Midbrain (tissue), 1 donor: ENCODE measurements at regions not wholly inside any gene's neighbourhood (a gene's known extent, or its start where the extent isn't known, plus 50 kb on each side); places are given as distances from the start of the nearest gene placed in this dataset.

ENCODE experiments used
- DNase-seq: peaks from one replicate; lab custom pipeline; 2025; lab: John Stamatoyannopoulos, UW

GRCh38 chr1:221845650-221846371 lies 103.9 kb upstream of the DUSP10 start:
- DNase-seq = no peak

GRCh38 chr1:221841983-221842335 lies 100.1 kb upstream of the DUSP10 start:
- DNase-seq = no peak

GRCh38 chr1:221841251-221841982 lies 99.5 kb upstream of the DUSP10 start:
- no peak for DNase-seq

- no peak for DNase-seq
Measured at GRCh38 chr1:221840511-221841243, 98.8 kb upstream of the DUSP10 start.

- DNase-seq = no peak
Measured at GRCh38 chr1:221839782-221840395, 98.0 kb upstream of the DUSP10 start.

- DNase-seq = no peak
Measured at GRCh38 chr1:221839321-221839720, 97.4 kb upstream of the DUSP10 start.

- no peak for DNase-seq
Measured at GRCh38 chr1:221837896-221838295, 96.0 kb upstream of the DUSP10 start.

- DNase-seq = no peak
Measured at GRCh38 chr1:221834698-221835513, 93.0 kb upstream of the DUSP10 start.

GRCh38 chr1:221832617-221833016 lies 90.7 kb upstream of the DUSP10 start:
- no peak for DNase-seq

GRCh38 chr1:221832151-221832550 lies 90.3 kb upstream of the DUSP10 start:
- DNase-seq = no peak

- DNase-seq = no peak
Measured at GRCh38 chr1:221829327-221830015, 87.6 kb upstream of the DUSP10 start.

- no peak for DNase-seq
Measured at GRCh38 chr1:221827307-221827642, 85.4 kb upstream of the DUSP10 start.

- no peak for DNase-seq
Measured at GRCh38 chr1:221824909-221825308, 83.0 kb upstream of the DUSP10 start.

- DNase-seq = no peak
Measured at GRCh38 chr1:221824025-221824424, 82.1 kb upstream of the DUSP10 start.

- no peak for DNase-seq
Measured at GRCh38 chr1:221823561-221823960, 81.7 kb upstream of the DUSP10 start.

- DNase-seq = no peak
Measured at GRCh38 chr1:221823149-221823548, 81.3 kb upstream of the DUSP10 start.

GRCh38 chr1:221822591-221822990 lies 80.7 kb upstream of the DUSP10 start:
- DNase-seq = no peak

GRCh38 chr1:221816899-221817298 lies 75.0 kb upstream of the DUSP10 start:
- no peak for DNase-seq

GRCh38 chr1:221815660-221816059 lies 73.8 kb upstream of the DUSP10 start:
- no peak for DNase-seq

- no peak for DNase-seq
Measured at GRCh38 chr1:221813887-221814286, 72.0 kb upstream of the DUSP10 start.

- no peak for DNase-seq
Measured at GRCh38 chr1:221812905-221813597, 71.2 kb upstream of the DUSP10 start.
